Smooth muscle cell (in vitro differentiated cells): ENCODE measurements at regions not wholly inside any gene's neighbourhood (a gene's known extent, or its start where the extent isn't known, plus 50 kb on each side); places are given as distances from the start of the nearest gene placed in this dataset.

Experiments used
- DNase-seq: peaks from one replicate; lab custom pipeline; 2025; ENCODE audit not compliant: unreplicated experiment; lab: John Stamatoyannopoulos, UW
- H2AFZ ChIP-seq: fragments of 200-600 bp; sonication (generic); 2 replicates; pipeline ENCODE4 v1.6.0; 2016; ENCODE audit warnings: antibody characterized with exemption, low read depth, mild to moderate bottlenecking
- H3F3A ChIP-seq: fragments of 200-600 bp; sonication (generic); 2 replicates; pipeline ENCODE4 v1.6.0; 2017; ENCODE audit warnings: antibody characterized with exemption, low read depth
- H3K27ac ChIP-seq: fragments of 200-600 bp; sonication (generic); 2 replicates; pipeline ENCODE4 v1.5.1; 2016; ENCODE audit warnings: low read depth, mild to moderate bottlenecking
- H3K27me3 ChIP-seq: fragments of 200-600 bp; sonication (generic); 2 replicates; pipeline ENCODE4 v1.6.1; 2016; ENCODE audit warnings: low read depth, mild to moderate bottlenecking
- H3K36me3 ChIP-seq: fragments of 200-600 bp; sonication (generic); 2 replicates; pipeline ENCODE4 v1.5.1; 2016; ENCODE audit warnings: low read depth
- H3K4me1 ChIP-seq: fragments of 200-600 bp; sonication (generic); 2 replicates; pipeline ENCODE4 v1.5.1; 2016; ENCODE audit warnings: low read depth
- H3K4me2 ChIP-seq: fragments of 200-600 bp; sonication (generic); 2 replicates; pipeline ENCODE4 v1.6.0; 2016; ENCODE audit warnings: mild to moderate bottlenecking
- H3K4me3 ChIP-seq: fragments of 200-600 bp; sonication (generic); 2 replicates; pipeline ENCODE4 v1.5.1; 2016; ENCODE audit warnings: mild to moderate bottlenecking
- H3K79me2 ChIP-seq: fragments of 200-600 bp; sonication (generic); 2 replicates; pipeline ENCODE4 v1.6.0; 2016; ENCODE audit warnings: low read depth, mild to moderate bottlenecking
- H3K9ac ChIP-seq: fragments of 200-600 bp; sonication (generic); 2 replicates; pipeline ENCODE4 v1.6.0; 2016; ENCODE audit warnings: low read depth
- H3K9me3 ChIP-seq: fragments of 200-600 bp; sonication (generic); replicated peaks from 2 replicates; pipeline ENCODE4 v1.5.1; 2016; ENCODE audit warnings: low read depth
- H4K20me1 ChIP-seq: fragments of 200-600 bp; sonication (generic); 2 replicates; pipeline ENCODE4 v1.6.0; 2016; ENCODE audit warnings: low read depth
- CTCF ChIP-seq: fragments of 200-600 bp; sonication (generic); IDR thresholded peaks from 2 replicates; pipeline ENCODE4 v1.5.1; 2017; ENCODE audit warnings: borderline replicate concordance, mild to moderate bottlenecking, antibody characterized with exemption; ENCODE audit not compliant: insufficient read depth, poor library complexity, severe bottlenecking
- WGBS: methylation state at CpG from one replicate; pipeline ENCODE4 v1.1.7; 2016; ENCODE audit warnings: low lambda C conversion rate; 5-methylcytosine and 5-hydroxymethylcytosine counted together

GRCh38 chr2:134148843-134149472, 104.9 kb upstream of the MGAT5 start:
- Histone ChIP-seq H3K4me2 (no peak overlapping the region), H3F3A (no peaks in the 10 kb centered on the region), H3K27ac (no peak overlapping the region), H3K36me3 (no peaks in the 10 kb centered on the region), H3K4me3 (no peak overlapping the region), H3K79me2 (no peaks in the 10 kb centered on the region), H4K20me1 (peaks cover 61% of the 10 kb centered on the region), H3K27me3 (no peaks in the 10 kb centered on the region), H3K9me3 (no peaks in the 10 kb centered on the region), H2AFZ (no peak overlapping the region), H3K9ac (no peak overlapping the region), H3K4me1 (peaks cover 13% of the 10 kb centered on the region)
- TF ChIP-seq CTCF = no peak
- no peak for DNase-seq
- 85% methylated on average over 6 of the region's 6 CpGs for WGBS

DNA sequence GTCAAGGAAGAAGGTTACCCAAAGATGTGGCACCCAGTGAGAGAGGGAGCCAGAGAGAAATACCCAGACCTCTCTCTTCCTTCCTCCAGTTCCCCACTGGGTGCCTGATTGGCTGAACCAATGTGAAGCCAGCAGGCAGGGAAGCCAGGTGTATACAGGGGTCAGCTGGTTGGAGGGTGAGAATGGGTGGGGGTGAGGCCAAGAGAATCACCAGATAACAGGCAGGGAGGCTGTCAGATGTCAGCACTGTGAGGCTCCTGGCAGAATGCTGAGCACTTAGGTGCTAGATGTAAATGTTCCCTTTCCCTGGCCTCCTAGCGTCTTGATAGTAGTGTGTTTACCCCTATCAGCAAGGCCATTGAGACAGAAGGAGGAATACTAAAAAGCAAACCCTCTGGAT, 104.0 kb upstream of the MGAT5 start:
- Histone ChIP-seq H3K27ac (no peak overlapping the region), H3K4me1 (peaks cover 15% of the 10 kb centered on the region), H4K20me1 (peaks cover 60% of the 10 kb centered on the region), H3K4me3 (no peak overlapping the region), H2AFZ (no peak overlapping the region), H3K36me3 (no peaks in the 10 kb centered on the region), H3K9me3 (no peaks in the 10 kb centered on the region), H3K9ac (no peak overlapping the region), H3F3A (no peaks in the 10 kb centered on the region), H3K79me2 (no peaks in the 10 kb centered on the region), H3K4me2 (no peak overlapping the region), H3K27me3 (no peaks in the 10 kb centered on the region)
- WGBS = 25% methylated on average over 1 of the region's 1 CpG
- no peak for TF ChIP-seq CTCF
- DNase-seq = no peak

DNA sequence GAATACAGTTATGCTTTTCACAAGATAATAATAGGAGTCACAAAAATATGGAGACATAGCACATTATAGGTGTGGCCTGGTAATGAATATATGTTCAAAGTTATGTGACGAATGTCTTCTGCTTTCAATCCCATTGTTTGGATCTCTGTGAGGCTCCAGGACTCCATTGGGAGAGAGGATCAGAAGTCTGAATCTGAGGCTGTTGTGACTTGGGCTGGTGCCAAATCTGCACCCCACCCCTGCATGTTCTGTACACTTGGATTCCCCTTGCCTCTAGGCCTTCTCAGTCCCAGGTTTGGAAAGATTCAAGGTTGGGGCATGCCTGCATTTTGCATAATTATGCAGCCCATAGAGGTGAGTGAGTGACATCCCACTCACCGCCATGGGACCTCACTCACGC, 103.1 kb upstream of the MGAT5 start:
- Histone ChIP-seq H3K9ac (no peak overlapping the region), H3K4me1 (peaks cover 15% of the 10 kb centered on the region), H3K27me3 (no peaks in the 10 kb centered on the region), H3K9me3 (no peaks in the 10 kb centered on the region), H3K27ac (no peak overlapping the region), H3K79me2 (no peaks in the 10 kb centered on the region), H3K36me3 (no peaks in the 10 kb centered on the region), H4K20me1 (peaks cover 61% of the 10 kb centered on the region), H3F3A (no peaks in the 10 kb centered on the region), H3K4me2 (no peak overlapping the region), H2AFZ (no peak overlapping the region), H3K4me3 (no peak overlapping the region)
- no peak for TF ChIP-seq CTCF
- 95% methylated on average over 3 of the region's 3 CpGs for WGBS
- DNase-seq = no peak
